ENCODE measurements at regions not wholly inside any gene's neighbourhood (a gene's known extent, or its start where the extent isn't known, plus 50 kb on each side); places are given as distances from the start of the nearest gene placed in this dataset.

- no peak overlapping the region for H3K4me3 ChIP-seq (ENCODE audit: low read depth, low read length, poor library complexity, severe bottlenecking)
Observed at GRCh38 chr10:3429676-3430075, 257.1 kb upstream of the PITRM1 start.

GRCh38 chr10:3428826-3429225 is 256.2 kb upstream of the PITRM1 start:
- Histone ChIP-seq H3K27ac (ENCODE audit: low read depth, low read length, poor library complexity, severe bottlenecking) (no peak overlapping the region), H3K79me2 (ENCODE audit: insufficient read depth, low read length) (no peaks in the 10 kb centered on the region), H3K4me1 (ENCODE audit: insufficient read depth, low read length, severe bottlenecking) (no peaks in the 10 kb centered on the region), H3K4me2 (ENCODE audit: low read length) (no peak overlapping the region), H4K20me1 (ENCODE audit: insufficient read depth, low read length) (no peaks in the 10 kb centered on the region), H2AFZ (ENCODE audit: low read length) (no peak overlapping the region), H3K9me2 (ENCODE audit: low read depth, low read length) (no peaks in the 10 kb centered on the region), H3K36me3 (ENCODE audit: insufficient read depth, low read length) (no peaks in the 10 kb centered on the region), H3K4me3 (ENCODE audit: low read depth, low read length, poor library complexity, severe bottlenecking) (no peak overlapping the region), H3K27me3 (ENCODE audit: insufficient read depth, low read length) (0 out of 2 replicates have a peak, but pooled peaks cover under 1% of the 10 kb centered on the region), H3K9me3 (ENCODE audit: low read length) (no peaks in the 10 kb centered on the region), H3F3A (ENCODE audit: insufficient read depth, low read length) (no peaks in the 10 kb centered on the region), H3K9ac (ENCODE audit: low read length) (no peak overlapping the region)
- TF ChIP-seq EZH2 (IDR thresholded peaks at IDR 0.05; ENCODE audit: borderline replicate concordance, low read length) (no peak), CTCF (IDR thresholded peaks at IDR 0.05; ENCODE audit: low read length) (no peak)

More at GRCh38 chr10:3429676-3430075, 257.1 kb upstream of the PITRM1 start:
- Histone ChIP-seq H3F3A (ENCODE audit: insufficient read depth, low read length) (no peaks in the 10 kb centered on the region), H4K20me1 (ENCODE audit: insufficient read depth, low read length) (no peaks in the 10 kb centered on the region), H3K36me3 (ENCODE audit: insufficient read depth, low read length) (no peaks in the 10 kb centered on the region), H3K9me2 (ENCODE audit: low read depth, low read length) (no peaks in the 10 kb centered on the region), H3K4me2 (ENCODE audit: low read length) (no peak overlapping the region), H3K27me3 (ENCODE audit: insufficient read depth, low read length) (no peaks in the 10 kb centered on the region), H3K9ac (ENCODE audit: low read length) (no peak overlapping the region), H3K27ac (ENCODE audit: low read depth, low read length, poor library complexity, severe bottlenecking) (no peak overlapping the region), H3K4me1 (ENCODE audit: insufficient read depth, low read length, severe bottlenecking) (no peaks in the 10 kb centered on the region), H3K9me3 (ENCODE audit: low read length) (no peaks in the 10 kb centered on the region), H3K79me2 (ENCODE audit: insufficient read depth, low read length) (no peaks in the 10 kb centered on the region), H2AFZ (ENCODE audit: low read length) (no peak overlapping the region)
- TF ChIP-seq EZH2 (IDR thresholded peaks at IDR 0.05; ENCODE audit: borderline replicate concordance, low read length) (no peak), CTCF (IDR thresholded peaks at IDR 0.05; ENCODE audit: low read length) (no peak)

GRCh38 chr10:3427950-3428354 is 255.4 kb upstream of the PITRM1 start:
- Histone ChIP-seq H3K9ac (ENCODE audit: low read length) (no peak overlapping the region), H3F3A (ENCODE audit: insufficient read depth, low read length) (no peaks in the 10 kb centered on the region), H3K79me2 (ENCODE audit: insufficient read depth, low read length) (no peaks in the 10 kb centered on the region), H2AFZ (ENCODE audit: low read length) (no peak overlapping the region), H3K9me3 (ENCODE audit: low read length) (no peaks in the 10 kb centered on the region), H3K9me2 (ENCODE audit: low read depth, low read length) (no peaks in the 10 kb centered on the region), H3K4me2 (ENCODE audit: low read length) (no peak overlapping the region), H3K27me3 (ENCODE audit: insufficient read depth, low read length) (0 out of 2 replicates have a peak, but pooled peaks cover 3% of the 10 kb centered on the region), H3K36me3 (ENCODE audit: insufficient read depth, low read length) (no peaks in the 10 kb centered on the region), H4K20me1 (ENCODE audit: insufficient read depth, low read length) (no peaks in the 10 kb centered on the region), H3K4me3 (ENCODE audit: low read depth, low read length, poor library complexity, severe bottlenecking) (no peak overlapping the region), H3K4me1 (ENCODE audit: insufficient read depth, low read length, severe bottlenecking) (no peaks in the 10 kb centered on the region), H3K27ac (ENCODE audit: low read depth, low read length, poor library complexity, severe bottlenecking) (no peak overlapping the region)
- TF ChIP-seq EZH2 (IDR thresholded peaks at IDR 0.05; ENCODE audit: borderline replicate concordance, low read length) (no peak), CTCF (IDR thresholded peaks at IDR 0.05; ENCODE audit: low read length) (no peak)
